HG03196 (cell line): ENCODE measurements at regions not wholly inside any gene's neighbourhood (a gene's known extent, or its start where the extent isn't known, plus 50 kb on each side); places are given as distances from the start of the nearest gene placed in this dataset.

Source experiments
- ATAC-seq: cut with Tn5 transposase; IDR thresholded peaks from one replicate; pipeline ENCODE4 v1.9.1; 2021; ENCODE audit not compliant: unreplicated experiment

DNA sequence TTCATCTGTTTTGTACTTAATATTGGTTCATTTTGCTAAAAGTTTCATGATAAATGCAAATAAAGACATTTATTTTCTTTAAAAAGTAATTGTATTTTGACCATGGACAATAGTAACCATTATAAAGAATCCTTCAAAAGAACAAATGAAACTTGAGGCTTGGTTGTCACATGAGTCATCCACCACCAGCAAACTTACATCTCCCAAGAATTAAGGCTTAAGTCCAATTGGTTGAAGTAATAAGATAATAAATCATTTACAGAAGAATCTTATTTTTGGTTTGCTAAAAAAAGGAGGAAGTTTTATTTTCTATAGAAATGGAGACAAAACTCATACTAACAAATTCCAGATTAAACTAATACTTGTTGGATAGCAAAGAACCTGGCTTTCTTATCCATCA lies 84.8 kb upstream of the KITLG start:
- no peak for ATAC-seq

DNA sequence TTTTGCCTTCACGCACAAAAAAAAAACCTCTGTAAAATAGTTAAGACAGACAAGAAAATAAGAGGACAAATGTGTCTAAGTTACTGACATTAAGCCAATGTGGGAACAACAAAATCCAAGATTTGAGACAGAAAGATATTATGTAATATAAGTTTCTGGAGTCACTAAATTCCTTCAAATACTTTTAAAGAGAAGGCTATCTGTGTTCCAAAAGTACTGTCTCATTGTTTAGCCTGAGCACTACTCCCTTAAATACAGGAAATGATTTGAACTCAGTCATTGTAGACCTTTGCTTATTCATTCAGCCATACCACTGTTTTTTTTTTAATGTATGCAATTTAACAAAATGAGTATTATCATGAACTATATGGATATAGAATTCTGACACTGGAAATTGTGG lies 82.7 kb upstream of the KITLG start:
- no peak for ATAC-seq

DNA sequence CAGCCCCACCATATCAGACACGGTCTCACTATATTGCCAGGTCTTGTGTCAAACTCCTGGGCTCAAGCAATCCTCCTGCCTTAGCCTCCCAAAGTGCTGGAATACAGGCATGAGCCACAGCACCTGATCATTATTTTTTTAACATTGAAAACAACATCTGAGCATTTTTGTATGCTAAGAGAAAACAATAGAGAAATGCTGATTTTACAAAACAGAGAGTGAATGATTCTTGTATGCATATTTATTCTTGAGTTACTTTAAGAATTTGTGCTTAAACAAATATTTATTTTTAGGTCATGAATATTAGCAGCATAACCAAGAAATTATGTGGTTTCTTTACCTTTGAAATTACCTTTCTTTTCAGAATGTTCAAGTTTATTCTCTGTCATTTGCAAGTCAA lies 81.8 kb upstream of the KITLG start:
- no peak for ATAC-seq

DNA sequence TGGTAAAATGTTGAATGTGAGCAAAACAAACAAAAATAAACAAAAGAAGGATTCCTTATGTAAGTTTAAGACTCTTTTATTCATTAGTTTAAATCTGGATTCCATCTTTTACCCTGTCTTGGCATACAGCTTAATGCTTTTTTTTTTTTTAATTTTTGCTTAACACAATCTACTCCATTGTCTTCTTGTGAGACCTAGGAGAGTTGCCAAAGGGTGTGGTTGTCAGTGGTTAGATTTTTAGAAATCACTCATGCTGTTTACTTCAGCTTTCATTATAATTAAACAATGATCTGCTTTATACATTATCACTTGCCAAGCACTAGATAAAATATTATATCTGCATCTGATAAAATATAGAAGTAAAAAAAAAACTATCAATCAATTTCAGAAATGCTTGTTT lies 77.7 kb upstream of the KITLG start:
- no peak for ATAC-seq

DNA sequence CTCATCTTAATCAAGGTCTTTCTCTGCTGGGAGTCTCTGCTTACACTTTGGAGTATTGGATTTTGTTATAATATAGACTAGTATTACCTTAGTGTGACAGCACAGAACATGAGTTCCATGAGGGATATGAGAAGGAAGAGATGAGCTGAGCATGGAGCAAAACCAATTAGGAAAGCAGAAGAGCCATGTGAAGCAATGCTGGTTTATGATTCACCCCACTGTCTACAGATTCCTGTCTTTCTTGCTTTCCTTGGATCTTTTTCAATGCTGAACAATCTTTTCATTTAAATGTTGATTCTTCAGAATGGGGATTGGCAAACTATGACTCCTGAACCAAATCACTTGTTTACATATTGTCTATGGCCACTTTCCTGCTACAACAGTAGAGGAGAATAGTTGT lies 70.4 kb upstream of the KITLG start:
- no peak for ATAC-seq

DNA sequence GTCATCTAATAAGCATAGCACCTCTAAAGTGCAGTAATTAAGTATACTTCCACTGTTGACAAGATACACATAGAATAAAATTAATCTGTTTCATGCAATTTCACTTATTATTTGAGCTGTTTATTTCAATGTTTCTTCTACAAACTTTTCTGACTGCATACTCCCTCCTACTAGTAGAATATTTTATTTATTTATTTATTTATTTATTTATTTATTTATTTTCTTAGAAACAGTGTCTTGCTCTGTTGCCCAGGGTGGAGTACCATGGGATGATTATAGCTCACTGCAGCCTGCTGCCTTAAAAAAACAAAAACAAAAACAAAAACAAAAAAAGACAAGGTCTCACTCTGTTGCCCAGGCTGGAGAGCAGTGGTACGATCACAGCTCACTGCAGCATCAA lies 68.4 kb upstream of the KITLG start:
- ATAC-seq = no peak

DNA sequence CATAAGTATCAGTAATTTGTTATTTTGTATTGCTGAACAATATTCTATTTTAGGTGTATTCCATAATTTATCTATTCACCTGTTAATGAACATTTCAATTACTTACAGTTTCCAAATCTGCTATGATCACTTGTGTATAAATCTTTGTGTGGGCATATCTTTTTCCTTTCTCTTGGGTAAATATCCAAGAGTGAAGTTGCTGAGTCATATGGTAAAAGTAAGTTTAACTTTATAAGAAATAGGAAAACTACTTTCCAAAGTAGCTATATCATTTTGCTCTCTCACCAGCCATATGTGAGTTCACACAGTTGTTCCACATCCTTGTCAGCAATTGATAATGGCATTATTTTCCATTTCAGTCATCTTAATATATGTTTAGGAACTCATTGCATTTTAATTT lies 66.6 kb upstream of the KITLG start:
- ATAC-seq = no peak

DNA sequence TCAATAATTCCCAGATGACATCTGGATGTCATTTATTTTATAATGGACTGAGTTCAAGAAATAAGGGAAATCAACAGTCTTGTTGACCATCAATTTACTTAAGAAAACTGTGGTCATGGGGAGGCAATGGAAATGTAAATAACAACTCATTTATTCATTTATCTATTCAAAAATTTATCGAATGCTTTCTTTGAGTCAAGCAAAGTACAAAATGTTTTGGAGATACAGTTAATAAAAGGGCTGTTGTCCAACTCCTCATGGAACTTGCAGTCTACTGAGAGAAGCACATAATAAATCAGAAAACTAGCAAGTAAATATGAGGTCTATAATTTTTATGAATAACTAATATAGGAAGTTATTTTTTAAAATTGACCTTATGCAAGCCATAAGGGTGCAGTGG lies 65.5 kb upstream of the KITLG start:
- no peak for ATAC-seq

DNA sequence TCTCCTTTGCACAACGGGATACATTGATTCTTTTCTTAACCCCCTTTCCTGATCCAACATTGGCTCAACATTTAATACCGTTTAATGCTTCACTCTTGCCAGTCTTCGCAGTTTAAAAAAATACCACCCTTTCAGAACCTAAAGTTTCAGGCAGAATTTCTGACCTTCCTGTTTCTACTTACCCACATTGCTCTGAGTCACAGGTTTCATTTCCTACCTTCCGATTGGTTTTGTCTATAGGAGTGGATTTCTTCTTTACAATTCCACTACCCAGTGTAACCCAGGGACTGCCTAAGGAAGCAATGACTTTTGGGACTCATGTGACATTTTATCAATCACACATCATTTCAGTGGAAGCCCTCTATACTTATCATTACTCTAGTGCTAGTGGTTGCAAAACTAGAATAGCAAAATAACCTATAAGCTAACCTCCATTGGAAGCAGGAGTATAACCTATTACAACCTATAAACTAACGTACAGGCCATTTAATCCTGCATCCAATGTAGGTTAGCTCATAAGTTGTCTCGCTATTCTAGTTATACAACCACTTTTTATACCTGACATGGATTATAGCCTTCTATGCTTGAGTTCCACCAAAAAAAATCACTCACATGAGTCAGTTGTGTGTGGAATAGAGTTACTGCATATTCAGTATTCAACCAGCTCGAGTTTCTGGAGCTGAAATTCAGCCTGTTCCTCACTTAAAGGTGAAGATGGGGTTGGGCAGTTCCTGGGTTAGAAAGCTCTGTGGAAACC lies 64.9 kb upstream of the KITLG start:
- no peak for ATAC-seq

DNA sequence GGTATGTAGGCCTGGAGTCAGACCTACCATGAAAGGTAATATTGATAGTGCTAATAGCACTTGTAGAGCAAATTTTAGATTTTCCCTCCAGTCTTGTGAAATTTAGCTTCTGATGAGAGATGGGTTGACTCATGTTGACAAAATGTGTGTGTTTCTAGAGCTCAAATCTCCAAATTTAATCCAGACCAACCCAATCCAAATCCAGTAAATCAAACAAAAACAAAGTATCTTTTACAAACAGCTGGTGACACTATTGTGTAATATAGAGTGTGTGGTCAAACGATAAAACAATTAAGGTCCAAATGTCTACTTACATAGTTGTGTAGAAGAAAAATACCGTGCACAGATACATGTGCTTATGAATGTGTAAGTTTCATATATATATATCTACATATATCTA lies 63.4 kb upstream of the KITLG start:
- ATAC-seq = no peak

DNA sequence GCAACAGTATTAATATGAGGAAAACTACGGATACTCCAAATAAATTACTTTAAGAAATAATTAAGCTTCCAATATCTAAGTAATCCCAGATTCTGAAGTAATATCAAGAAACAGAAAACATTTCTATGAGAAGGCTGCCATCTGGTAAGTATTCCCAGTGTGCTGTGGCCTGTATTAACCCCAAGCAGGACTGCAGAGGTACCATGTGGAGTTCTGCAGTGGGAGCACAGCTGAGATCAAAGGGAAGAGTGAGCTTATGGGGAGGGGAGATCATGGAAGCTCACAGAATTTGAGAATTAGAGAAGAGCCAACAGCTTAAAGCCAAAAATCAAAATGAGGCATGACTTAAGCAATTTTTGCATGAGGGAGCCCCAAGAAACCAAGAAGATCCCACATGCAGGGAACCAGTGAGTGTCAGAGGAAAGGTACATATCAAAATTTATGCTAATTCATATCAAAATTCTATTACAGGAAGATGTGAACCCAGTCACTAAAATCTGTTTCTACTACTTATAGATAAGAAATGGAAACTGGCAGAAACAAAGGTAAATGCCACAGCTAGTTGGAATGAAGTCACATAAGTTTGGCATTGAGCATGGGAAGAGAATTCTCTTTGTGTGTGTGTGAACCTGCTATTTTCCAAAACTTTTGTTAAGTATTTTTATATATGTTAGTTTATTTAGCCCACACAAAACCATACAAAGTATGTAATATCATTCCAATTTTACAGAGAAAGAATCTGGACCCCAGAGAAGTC lies 62.6 kb upstream of the KITLG start:
- no peak for ATAC-seq

DNA sequence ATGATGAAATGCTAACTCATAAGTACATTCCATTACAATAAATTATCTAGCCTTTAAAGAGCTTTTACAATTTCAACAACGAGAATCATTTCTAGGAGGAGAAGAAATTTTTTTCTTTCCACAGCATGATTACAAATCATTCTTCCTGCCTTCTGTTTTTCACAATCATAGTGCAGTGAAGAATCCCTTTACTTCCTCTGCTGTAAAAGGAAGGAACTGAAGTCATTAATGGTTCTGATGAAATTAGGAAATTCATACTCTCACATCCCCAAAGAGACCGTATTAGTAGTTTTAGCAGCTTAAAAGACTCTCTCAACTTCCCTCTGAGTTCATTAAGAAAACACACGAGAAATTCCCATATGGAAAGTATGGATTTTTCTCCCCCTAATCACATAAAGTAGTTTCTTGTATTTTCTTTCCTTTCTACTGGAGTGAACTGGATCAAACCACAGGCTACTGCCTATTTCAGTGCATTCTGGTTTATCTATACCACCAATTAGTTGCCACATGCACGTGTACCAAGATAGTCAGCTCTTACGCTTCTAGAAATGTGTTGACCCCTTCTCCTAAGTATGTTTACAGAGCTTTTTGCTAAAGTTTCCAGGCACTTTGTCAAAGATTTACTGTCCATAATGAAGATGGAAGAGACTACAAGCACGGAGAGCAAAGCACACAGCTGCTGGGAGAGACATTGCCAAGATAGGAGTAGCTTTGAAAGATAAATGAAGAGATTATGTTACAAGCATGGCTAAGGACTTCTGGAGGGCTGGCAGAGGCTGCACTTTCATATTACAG lies 58.9 kb upstream of the KITLG start:
- no peak for ATAC-seq

DNA sequence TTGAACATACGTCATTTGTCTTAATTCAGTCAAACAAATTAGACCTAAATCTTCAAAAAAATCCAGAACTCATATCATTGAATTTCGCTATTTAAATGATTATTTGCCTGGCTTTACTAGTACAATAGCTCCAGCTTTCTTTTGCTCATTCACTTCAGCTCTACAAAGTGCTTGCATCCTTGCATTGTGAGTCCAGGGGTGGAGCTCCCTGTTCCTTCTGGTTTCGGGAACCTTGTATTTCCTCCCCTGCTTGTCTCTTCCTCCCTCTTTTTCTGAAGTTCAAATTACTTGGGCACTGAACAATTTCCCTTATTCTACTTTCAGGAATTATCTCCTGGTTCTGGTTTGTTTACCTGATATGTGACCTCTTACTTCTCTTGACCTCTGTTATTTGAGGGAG lies 58.1 kb upstream of the KITLG start:
- no peak for ATAC-seq

DNA sequence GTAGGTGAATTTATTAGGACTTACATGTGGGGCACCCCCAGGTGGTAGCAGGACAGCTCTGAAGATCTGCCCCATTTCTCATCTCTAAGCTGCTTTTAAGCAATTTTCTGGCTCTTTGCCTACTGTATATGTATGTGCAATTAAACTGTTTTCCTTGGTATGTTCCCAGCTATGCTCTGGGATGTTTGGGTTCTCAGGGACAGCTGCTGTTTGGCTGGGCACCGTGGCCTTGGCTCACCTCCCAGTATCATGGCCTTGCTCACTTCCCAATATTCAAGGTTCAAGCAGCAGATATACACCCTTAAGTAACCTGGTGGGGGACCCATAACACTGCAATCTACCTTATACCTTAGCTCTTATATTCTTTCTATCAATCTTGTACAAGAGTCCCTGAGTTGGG lies 53.7 kb upstream of the KITLG start:
- no peak for ATAC-seq

DNA sequence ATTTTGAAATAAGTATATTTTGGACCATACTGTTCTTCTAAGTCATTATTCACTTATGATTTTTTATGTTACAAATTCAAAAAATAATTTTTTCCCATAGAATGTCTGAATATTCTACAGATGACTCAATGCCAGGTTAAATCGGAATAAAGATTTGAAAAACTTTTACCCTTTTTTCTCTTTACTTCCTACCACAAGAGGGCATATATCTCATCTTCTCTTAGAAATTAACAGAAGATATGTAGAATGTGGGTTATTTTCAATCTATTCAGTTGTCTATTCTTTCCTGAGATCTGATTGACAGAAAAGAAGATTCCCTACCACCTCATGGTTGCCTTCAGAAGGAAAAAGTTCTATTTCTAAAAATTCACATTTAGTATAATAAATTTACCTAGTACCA lies 53.0 kb upstream of the KITLG start:
- ATAC-seq = no peak

DNA sequence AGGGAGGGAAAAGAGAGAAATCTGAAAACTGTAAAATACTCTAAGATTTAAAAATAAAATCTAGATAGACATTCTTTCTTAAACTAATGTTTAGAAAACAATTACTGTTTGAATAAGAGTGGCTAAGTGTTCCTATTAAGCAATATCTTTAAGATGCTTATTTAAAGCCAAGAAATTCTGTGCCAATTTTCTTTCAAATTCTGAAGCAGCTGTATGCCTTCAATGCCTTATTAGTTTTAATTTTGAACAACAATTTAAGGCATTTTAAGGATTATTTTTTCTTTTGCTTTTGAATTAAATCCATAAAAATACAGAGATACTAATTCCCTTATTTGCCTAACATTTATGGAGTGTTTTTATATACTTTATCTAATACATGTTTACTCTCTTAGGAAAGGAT lies 50.3 kb upstream of the KITLG start:
- no peak for ATAC-seq
